ENCODE measurements at regions not wholly inside any gene's neighbourhood (a gene's known extent, or its start where the extent isn't known, plus 50 kb on each side); places are given as distances from the start of the nearest gene placed in this dataset.

GRCh38 chr2:81767187-81767912, 1462.8 kb upstream of the LRRTM1 start:
- Histone ChIP-seq H3K4me1 (no peaks in the 10 kb centered on the region), H3K36me3 (no peaks in the 10 kb centered on the region), H3K27me3 (no peaks in the 10 kb centered on the region), H3K27ac (no peak overlapping the region), H3K4me3 (no peak overlapping the region), H3K9me3 (no peaks in the 10 kb centered on the region)
- WGBS, 2 donors, result 70 to 72% methylated on average over 5 of the region's 5 CpGs
- TF ChIP-seq POLR2A (IDR thresholded peaks at IDR 0.05) (no peak), EP300 (IDR thresholded peaks at IDR 0.05) (no peak), POLR2AphosphoS5 (IDR thresholded peaks at IDR 0.05) (no peak)
- TF ChIP-seq, protein P1, sequence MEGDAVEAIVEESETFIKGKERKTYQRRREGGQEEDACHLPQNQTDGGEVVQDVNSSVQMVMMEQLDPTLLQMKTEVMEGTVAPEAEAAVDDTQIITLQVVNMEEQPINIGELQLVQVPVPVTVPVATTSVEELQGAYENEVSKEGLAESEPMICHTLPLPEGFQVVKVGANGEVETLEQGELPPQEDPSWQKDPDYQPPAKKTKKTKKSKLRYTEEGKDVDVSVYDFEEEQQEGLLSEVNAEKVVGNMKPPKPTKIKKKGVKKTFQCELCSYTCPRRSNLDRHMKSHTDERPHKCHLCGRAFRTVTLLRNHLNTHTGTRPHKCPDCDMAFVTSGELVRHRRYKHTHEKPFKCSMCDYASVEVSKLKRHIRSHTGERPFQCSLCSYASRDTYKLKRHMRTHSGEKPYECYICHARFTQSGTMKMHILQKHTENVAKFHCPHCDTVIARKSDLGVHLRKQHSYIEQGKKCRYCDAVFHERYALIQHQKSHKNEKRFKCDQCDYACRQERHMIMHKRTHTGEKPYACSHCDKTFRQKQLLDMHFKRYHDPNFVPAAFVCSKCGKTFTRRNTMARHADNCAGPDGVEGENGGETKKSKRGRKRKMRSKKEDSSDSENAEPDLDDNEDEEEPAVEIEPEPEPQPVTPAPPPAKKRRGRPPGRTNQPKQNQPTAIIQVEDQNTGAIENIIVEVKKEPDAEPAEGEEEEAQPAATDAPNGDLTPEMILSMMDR (IDR thresholded peaks at IDR 0.05), result no peak
- DNase-seq, result no peak
- peak in 1 of 2 donors; percentile 79 for ATAC-seq (ENCODE audit: low FRiP score in 2 of 2)

GRCh38 chr2:81747481-81748070, 1443.0 kb upstream of the LRRTM1 start:
- Histone ChIP-seq H3K27ac (no peak overlapping the region), H3K9me3 (no peaks in the 10 kb centered on the region), H3K27me3 (no peaks in the 10 kb centered on the region), H3K4me3 (no peak overlapping the region), H3K36me3 (no peaks in the 10 kb centered on the region), H3K4me1 (no peaks in the 10 kb centered on the region)
- 53 to 75% methylated on average over 2 of the region's 2 CpGs for WGBS, 2 donors
- ATAC-seq (ENCODE audit: low FRiP score in 2 of 2) (no peak), DNase-seq (no peak)
- TF ChIP-seq EP300 (IDR thresholded peaks at IDR 0.05) (no peak), POLR2AphosphoS5 (IDR thresholded peaks at IDR 0.05) (no peak), POLR2A (IDR thresholded peaks at IDR 0.05) (no peak)
- TF ChIP-seq, protein P1 (IDR thresholded peaks at IDR 0.05), result no peak

DNA sequence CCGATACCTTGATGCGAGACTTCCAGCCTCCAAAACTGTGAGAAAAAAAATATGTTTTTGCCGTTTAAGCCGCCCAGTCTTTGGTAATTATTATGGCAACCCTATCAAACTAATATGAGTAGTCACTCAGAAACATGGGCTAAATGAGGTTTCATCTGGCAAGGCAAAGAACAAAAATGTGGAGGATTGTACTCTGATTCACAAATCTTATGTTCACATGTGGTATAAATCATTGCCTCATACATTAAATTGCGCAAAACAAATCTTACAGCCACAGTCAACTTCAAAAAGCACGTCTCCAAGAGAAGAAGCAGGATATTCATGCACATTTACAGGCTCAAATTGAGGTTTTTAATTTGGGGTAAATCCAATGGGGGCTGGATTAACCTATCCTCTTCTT, 1435.4 kb upstream of the LRRTM1 start:
- Histone ChIP-seq H3K4me3 (no peak overlapping the region), H3K27me3 (no peaks in the 10 kb centered on the region), H3K27ac (no peak overlapping the region), H3K9me3 (no peaks in the 10 kb centered on the region), H3K36me3 (no peaks in the 10 kb centered on the region), H3K4me1 (no peaks in the 10 kb centered on the region)
- no peak for TF ChIP-seq POLR2A (IDR thresholded peaks at IDR 0.05)
- TF ChIP-seq, protein P1 (IDR thresholded peaks at IDR 0.05), result no peak
- no peak for TF ChIP-seq POLR2AphosphoS5 (IDR thresholded peaks at IDR 0.05)
- TF ChIP-seq EP300 (IDR thresholded peaks at IDR 0.05), result no peak
- WGBS, 2 donors, result 86 to 90% methylated on average over 6 of the region's 6 CpGs
- DNase-seq (no peak), ATAC-seq (ENCODE audit: low FRiP score in 2 of 2) (no peak)

DNA sequence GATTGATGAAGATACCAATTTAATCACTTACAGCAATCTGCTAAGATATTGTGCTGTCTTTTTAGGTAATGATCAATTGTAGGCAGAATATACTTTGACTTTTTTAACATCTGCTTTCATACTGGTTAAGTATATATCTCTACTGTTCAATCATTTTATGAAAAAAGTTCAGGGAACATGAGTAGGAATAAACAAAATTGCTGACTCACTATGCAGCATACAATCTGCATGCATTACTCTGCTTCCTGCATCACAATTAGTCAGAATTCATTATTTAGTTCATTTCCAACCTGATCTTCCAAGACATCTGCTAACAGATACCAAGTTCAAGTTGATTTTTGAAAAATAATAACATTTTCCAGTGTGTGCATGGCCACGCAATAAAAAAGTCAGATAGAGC, 1430.4 kb upstream of the LRRTM1 start:
- H3K27me3 ChIP-seq, result no peaks in the 10 kb centered on the region
- ATAC-seq (ENCODE audit: low FRiP score in 2 of 2) (no peak), DNase-seq (no peak)
- no peaks in the 10 kb centered on the region for H3K36me3 ChIP-seq
- H3K4me1 ChIP-seq, result no peaks in the 10 kb centered on the region
- TF ChIP-seq POLR2AphosphoS5 (IDR thresholded peaks at IDR 0.05), result no peak
- TF ChIP-seq, protein P1 (IDR thresholded peaks at IDR 0.05), result no peak
- TF ChIP-seq POLR2A (IDR thresholded peaks at IDR 0.05), result no peak
- no peak for TF ChIP-seq EP300 (IDR thresholded peaks at IDR 0.05)
- H3K4me3 ChIP-seq, result no peak overlapping the region
- H3K9me3 ChIP-seq, result no peaks in the 10 kb centered on the region
- 90 to 95% methylated on average over 1 of the region's 1 CpG for WGBS, 2 donors
- no peak overlapping the region for H3K27ac ChIP-seq

DNA sequence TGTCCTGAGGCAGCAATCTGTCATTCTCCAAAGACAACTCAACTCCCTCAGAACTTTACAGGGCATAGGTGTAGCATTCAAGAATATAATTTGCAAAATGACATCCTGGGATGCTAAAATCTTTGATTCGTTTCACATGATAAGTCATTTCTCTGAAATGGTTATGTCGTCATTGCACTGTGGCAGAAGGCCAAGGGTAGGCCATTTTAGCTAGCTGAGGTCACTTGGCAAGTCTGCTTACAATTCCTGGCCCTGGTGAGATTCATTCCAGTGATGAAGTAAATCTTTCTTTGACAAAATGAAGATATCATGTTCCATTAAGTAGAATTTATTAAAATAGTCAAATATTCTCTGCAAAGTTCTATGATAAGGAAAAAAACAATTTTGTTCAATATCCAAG, 1410.3 kb upstream of the LRRTM1 start:
- Histone ChIP-seq H3K36me3 (no peaks in the 10 kb centered on the region), H3K4me3 (no peak overlapping the region), H3K27ac (no peak overlapping the region), H3K4me1 (no peaks in the 10 kb centered on the region), H3K9me3 (no peaks in the 10 kb centered on the region), H3K27me3 (no peaks in the 10 kb centered on the region)
- ATAC-seq (ENCODE audit: low FRiP score in 2 of 2) (peak in 1 of 2 donors; percentile 54), DNase-seq (no peak)
- 68 to 69% methylated on average over 2 of the region's 2 CpGs for WGBS, 2 donors
- TF ChIP-seq POLR2AphosphoS5 (IDR thresholded peaks at IDR 0.05), result no peak
- no peak for TF ChIP-seq EP300 (IDR thresholded peaks at IDR 0.05)
- TF ChIP-seq POLR2A (IDR thresholded peaks at IDR 0.05), result no peak
- TF ChIP-seq, protein P1 (IDR thresholded peaks at IDR 0.05), result no peak

Data from upper lobe of left lung (tissue), 6 donors.